ENCODE measurements at regions not wholly inside any gene's neighbourhood (a gene's known extent, or its start where the extent isn't known, plus 50 kb on each side); places are given as distances from the start of the nearest gene placed in this dataset.

GRCh38 chr16:13766334-13766733, 153.6 kb upstream of the ERCC4 start:
- no peak for DNase-seq

DNA sequence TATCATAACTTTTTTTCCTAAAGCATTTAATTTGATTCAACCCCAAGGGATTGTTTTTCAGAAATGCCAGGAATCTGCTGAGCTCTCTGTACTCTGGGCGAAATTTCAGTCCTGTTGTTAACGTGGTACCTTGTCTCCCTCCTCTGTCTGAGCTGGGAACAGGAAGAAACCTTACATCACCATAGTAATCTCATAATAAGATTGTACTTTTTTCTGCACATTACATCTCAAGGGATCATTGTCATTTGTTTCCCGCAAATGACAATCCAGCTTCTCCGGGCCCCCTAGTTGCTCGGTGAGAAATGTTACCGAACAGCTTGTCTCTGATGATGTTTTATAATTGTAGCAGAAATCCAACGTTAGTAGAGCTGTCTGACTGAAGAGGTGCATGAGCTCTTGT, 152.7 kb upstream of the ERCC4 start:
- DNase-seq: no peak

DNA sequence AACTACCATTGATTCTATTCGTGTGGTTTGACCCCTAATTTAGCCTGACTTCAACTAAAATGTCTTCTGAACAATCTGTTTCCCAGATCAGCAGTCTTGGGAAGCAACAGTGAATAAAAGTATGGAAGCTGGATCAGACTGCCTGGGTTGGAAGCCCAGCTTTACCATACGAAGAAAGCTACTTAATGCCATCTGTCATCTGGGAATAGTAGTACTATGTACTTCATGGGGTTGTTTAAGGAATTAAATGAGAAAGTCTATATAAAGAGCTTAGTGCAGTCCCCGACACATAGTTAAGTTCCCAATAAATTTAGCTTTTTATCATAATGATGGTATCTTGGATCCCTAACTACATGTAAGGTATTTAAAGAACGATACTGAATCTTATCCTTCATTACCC, 151.5 kb upstream of the ERCC4 start:
- no peak for DNase-seq

- DNase-seq: no peak
Measured at GRCh38 chr16:13770436-13770835, 149.5 kb upstream of the ERCC4 start.

- DNase-seq: no peak
Measured at GRCh38 chr16:13772782-13773181, 147.2 kb upstream of the ERCC4 start.

- DNase-seq: no peak
Measured at GRCh38 chr16:13779676-13780075, 140.3 kb upstream of the ERCC4 start.

DNA sequence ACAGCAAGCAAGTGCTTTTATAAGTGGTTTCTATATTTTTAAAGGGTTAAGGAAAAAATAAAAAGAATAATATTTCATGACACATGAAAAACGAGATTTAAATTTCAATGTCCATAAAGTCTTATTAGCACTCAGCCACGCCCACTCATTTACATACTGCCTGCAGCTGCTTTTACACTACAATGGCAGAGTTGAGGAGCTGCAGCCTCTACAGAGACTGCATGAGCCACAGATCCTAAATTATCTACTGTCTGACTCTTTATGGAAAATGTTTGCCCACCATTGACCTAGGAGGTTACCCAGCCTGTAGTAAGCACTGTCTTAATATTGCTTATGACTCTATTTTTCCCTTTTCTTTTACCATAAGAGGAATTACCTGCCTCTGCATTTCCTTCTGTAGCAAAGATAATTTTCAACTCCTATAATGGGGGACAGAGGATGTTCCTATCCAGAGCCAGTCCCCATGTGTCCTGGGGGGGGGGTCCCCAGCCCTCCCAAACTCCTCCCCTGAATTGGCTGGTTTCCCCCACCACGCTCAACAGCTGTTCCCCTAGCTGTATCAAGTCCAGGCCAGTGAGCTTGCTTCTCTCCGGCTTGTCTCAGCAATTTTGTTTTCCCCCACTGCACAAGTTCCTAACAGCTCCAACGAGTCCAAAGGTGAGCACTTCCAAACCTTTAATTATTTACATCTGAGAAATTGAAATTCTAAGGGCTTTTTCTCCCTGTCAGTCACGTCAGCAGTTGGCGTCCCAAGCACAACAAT, 139.4 kb upstream of the ERCC4 start:
- no peak for DNase-seq

DNA sequence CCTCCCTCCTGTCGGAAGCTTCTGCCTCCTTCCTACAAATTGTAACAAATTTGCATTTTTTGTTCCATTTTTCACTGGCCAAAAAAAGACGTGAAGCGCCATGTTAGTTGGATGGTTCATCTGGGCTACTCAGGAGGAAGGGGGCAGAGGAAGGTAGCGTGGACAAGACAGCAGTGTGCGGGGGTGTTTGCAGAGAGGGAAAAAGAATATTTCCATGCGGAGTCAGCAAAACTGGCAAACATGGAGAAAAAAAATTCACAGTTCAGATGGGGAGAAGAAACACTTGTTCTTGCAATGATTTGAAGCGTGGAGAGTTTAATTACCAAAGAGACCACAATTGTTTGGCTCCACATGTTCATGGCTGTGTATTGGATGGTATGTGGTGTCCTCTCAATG, 138.8 kb upstream of the ERCC4 start:
- no peak for DNase-seq

GRCh38 chr16:13781575-13782338, 138.2 kb upstream of the ERCC4 start:
- DNase-seq: no peak

DNA sequence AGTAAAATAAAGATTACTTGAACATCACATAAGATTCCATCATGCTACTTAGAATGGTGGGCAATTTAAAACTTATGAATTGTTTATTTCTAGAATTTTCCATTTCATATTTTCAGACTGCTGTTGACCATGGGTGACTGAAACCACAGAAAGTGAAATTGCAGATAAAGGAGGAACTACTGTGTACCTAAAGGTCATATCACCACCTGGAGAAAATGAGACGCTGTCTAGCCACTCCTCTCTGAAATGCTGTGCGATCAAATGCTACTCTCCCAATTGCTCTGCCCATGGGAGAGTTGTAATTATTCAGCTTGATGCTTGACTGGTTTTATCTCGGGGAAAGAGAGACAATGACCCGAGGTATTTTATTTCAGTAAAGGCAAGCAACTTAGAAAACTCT, 128.9 kb upstream of the ERCC4 start:
- no peak for DNase-seq

GRCh38 chr16:13793841-13794409, 126.0 kb upstream of the ERCC4 start:
- DNase-seq: no peak

- DNase-seq: no peak
Measured at GRCh38 chr16:13795131-13795530, 124.8 kb upstream of the ERCC4 start.

DNA sequence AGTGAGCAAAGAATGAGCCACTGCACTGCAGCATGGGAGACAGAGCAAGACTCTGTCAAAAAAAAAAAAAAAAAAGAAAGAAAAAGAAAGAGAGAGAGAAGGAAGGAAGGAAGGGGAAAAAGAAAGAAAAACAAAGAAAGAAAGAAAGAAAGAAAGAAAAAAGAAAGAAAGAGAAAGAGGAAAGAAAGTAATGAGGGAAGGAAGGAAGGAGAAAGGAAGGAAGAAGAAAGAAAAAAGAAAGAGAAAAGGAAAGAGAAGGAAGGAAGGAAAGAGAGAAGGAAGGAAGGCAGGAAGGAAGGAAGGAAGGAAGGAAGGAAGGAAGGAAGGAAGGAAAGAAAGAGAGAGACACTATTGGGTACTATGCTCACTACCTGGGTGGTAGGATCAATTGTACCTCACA, 122.2 kb upstream of the ERCC4 start:
- no peak for DNase-seq

- no peak for DNase-seq
Measured at GRCh38 chr16:13798211-13798610, 121.7 kb upstream of the ERCC4 start.

GRCh38 chr16:13803974-13804373, 116.0 kb upstream of the ERCC4 start:
- no peak for DNase-seq

DNA sequence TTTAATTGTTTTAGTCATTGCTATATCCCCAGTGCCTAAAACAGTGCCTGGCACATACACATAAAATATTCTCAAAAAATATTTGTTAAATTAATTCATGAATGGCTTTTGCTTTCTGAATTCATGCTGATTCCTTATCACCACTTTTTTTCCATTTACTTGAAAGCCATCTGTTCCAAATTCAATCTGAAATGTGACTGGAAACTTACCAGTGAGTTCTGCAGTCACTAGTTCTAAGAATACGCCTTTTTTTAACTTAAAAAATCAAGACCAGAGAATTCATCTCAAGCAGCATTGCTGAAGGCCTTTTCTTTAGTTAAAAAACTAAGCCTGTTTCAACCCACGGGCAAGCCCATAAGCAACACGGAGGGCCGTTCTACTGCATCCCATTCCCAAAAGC, 114.0 kb upstream of the ERCC4 start:
- no peak for DNase-seq

- no peak for DNase-seq
Measured at GRCh38 chr16:13806671-13807070, 113.3 kb upstream of the ERCC4 start.

GRCh38 chr16:13808102-13808501, 111.9 kb upstream of the ERCC4 start:
- no peak for DNase-seq

GRCh38 chr16:13809765-13810164, 110.2 kb upstream of the ERCC4 start:
- no peak for DNase-seq

DNA sequence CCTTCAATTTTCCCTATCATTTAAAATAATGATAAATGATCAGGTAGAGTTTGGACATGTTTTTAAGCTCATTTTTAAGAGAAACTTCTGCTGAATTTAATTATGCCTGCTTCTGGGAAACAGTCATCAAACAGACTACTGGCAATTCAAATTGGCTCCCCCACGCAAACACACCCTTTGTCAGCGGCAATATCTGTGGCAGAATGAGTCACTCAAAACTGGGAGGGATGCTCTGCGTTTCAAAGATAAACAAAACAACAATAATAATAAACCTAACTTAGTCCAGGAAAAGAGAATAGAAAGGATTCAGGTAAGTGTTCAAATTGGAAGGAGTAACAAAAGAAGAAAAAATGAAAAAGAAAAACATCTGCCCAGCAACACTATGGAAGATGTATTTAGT, 108.1 kb upstream of the ERCC4 start:
- peak; percentile 26 for DNase-seq

DNA sequence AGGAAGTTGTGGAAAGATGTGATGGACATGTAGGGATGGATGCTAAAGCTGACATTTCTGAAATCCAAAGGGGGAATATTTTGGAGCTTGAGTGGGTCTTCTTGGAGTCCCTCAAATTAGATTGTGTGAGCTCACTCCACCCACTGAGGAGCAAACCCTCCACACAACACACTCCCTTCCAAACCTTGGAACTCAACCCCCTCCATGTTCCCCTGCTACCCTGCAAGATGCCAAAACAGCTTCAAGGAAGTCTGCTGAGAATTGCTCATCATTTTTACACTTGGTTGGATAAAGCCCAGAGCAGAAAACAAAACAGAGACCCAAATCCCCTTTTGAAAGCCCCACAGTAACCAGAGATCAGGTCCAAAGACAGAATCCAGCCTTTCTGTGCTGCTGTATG, 103.3 kb upstream of the ERCC4 start:
- DNase-seq: no peak

DNA sequence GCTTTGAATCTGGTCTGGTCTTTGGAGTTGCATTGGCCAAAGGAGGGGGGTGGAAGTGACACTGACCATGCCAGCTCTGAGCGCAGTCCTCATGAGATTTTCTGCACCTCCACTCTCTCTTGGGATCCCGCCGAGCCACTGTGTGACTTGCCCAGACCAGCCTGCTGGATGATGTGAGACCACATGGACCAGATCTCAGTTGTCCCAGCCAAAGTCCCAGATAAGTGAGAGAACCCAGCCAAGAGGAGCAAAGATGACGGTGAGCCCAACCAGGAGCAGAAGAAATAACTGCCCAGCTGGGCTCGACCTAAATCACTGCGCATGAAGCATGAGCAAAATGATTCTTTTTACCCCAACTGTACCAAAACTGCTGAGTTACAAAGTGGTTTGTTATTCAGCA, 96.5 kb upstream of the ERCC4 start:
- DNase-seq: no peak

GRCh38 chr16:13829697-13830299, 90.2 kb upstream of the ERCC4 start:
- no peak for DNase-seq

DNA sequence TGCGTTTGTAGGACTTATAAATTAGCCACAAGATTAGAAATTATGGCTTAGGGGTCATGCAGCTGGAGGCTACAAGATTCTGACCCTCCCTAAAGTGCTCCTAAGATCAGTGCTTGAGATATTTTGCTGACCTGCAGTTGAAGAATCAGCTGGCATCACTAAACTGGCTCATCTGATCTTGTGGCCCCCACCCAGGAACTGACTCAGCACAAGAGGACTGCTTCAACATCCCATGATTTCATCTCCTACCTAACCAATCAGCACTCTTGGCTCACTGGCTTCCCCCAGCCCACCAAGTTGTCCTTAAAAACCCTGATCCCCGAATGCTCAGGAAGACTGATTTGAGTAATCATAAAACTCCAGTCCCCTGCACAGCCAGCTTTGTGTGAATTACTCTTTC, 86.4 kb upstream of the ERCC4 start:
- no peak for DNase-seq
